ENCODE measurements at regions not wholly inside any gene's neighbourhood (a gene's known extent, or its start where the extent isn't known, plus 50 kb on each side); places are given as distances from the start of the nearest gene placed in this dataset.

DNA sequence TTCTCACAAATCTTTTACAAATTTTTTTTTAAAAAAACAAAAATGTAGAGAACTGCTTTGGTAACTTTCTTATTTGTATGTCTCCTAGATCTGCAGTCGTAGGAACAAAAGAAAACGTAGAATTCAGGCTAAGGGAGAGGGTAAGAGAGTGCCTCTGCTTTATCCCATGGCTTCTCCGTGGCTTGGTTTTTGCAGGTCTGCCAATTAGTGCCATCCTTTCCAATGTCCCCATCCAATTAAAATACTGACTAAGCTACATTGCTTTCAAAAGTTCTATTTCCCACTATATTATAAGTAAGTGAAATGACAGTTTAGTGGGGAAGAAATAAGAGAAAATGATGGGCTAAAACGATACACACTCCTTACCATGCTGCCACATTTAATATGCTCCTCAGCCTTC is 209.3 kb downstream of the CRPPA start:
- TF ChIP-seq POLR2A (IDR thresholded peaks at IDR 0.05; ENCODE audit: low read length) (no peak), GATA1 (IDR thresholded peaks at IDR 0.05; ENCODE audit: low read depth, low read length) (no peak)
